PFSK-1 (cell line): ENCODE measurements at regions not wholly inside any gene's neighbourhood (a gene's known extent, or its start where the extent isn't known, plus 50 kb on each side); places are given as distances from the start of the nearest gene placed in this dataset.

Experiments used
- FOXP2 ChIP-seq: optimal IDR thresholded peaks from 2 replicates; pipeline ENCODE3; 2011; ENCODE audit warnings: borderline replicate concordance, control low read depth, inconsistent platforms; ENCODE audit not compliant: insufficient read depth; ENCODE audit errors: extremely low read length, extremely low read depth
- POLR2AphosphoS5 ChIP-seq: IDR thresholded peaks from 2 replicates; pipeline ENCODE4 v1.6.1; 2012; ENCODE audit warnings: low read depth, mild to moderate bottlenecking, control low read depth, low read length, moderate library complexity
- SIN3A ChIP-seq: IDR thresholded peaks from 2 replicates; pipeline ENCODE4 v1.6.1; 2012; ENCODE audit warnings: mild to moderate bottlenecking, low read length, moderate library complexity, borderline replicate concordance; ENCODE audit not compliant: insufficient read depth
- TAF1 ChIP-seq: IDR thresholded peaks from 2 replicates; pipeline ENCODE4 v1.6.1; 2012; ENCODE audit warnings: low read length, control low read depth, borderline replicate concordance; ENCODE audit not compliant: insufficient read depth
- TF ChIP-seq, protein P1 (sequence below), 2 experiments: IDR thresholded peaks; 2 replicates each; pipeline versions ENCODE4 v1.6.1 to v1.8.0; 2011 to 2012; ENCODE audit warnings: low read depth in 2 of 2, low read length in 2 of 2, control low read depth in 1 of 2, inconsistent platforms in 1 of 2, mild to moderate bottlenecking in 1 of 2, moderate library complexity in 1 of 2; ENCODE audit not compliant: insufficient read depth in 1 of 2

- TF ChIP-seq SIN3A, result no peak
- TF ChIP-seq, protein P1, sequence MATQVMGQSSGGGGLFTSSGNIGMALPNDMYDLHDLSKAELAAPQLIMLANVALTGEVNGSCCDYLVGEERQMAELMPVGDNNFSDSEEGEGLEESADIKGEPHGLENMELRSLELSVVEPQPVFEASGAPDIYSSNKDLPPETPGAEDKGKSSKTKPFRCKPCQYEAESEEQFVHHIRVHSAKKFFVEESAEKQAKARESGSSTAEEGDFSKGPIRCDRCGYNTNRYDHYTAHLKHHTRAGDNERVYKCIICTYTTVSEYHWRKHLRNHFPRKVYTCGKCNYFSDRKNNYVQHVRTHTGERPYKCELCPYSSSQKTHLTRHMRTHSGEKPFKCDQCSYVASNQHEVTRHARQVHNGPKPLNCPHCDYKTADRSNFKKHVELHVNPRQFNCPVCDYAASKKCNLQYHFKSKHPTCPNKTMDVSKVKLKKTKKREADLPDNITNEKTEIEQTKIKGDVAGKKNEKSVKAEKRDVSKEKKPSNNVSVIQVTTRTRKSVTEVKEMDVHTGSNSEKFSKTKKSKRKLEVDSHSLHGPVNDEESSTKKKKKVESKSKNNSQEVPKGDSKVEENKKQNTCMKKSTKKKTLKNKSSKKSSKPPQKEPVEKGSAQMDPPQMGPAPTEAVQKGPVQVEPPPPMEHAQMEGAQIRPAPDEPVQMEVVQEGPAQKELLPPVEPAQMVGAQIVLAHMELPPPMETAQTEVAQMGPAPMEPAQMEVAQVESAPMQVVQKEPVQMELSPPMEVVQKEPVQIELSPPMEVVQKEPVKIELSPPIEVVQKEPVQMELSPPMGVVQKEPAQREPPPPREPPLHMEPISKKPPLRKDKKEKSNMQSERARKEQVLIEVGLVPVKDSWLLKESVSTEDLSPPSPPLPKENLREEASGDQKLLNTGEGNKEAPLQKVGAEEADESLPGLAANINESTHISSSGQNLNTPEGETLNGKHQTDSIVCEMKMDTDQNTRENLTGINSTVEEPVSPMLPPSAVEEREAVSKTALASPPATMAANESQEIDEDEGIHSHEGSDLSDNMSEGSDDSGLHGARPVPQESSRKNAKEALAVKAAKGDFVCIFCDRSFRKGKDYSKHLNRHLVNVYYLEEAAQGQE (IDR thresholded peaks at IDR 0.05; ENCODE audit: insufficient read depth in 1 of 2, low read depth in 2 of 2, low read length in 2 of 2), result no peak
- no peak for TF ChIP-seq POLR2AphosphoS5
- no peak for TF ChIP-seq FOXP2
- TF ChIP-seq TAF1, result no peak
These were observed 323.8 kb upstream of the WWC1 start for GRCh38 chr5:167967494-167968177.

GRCh38 chr5:167968837-167969236 is 322.6 kb upstream of the WWC1 start:
- TF ChIP-seq, protein P1 (IDR thresholded peaks at IDR 0.05; ENCODE audit: insufficient read depth in 1 of 2, low read depth in 2 of 2, low read length in 2 of 2), result no peak
- TF ChIP-seq TAF1, result no peak
- no peak for TF ChIP-seq POLR2AphosphoS5
- no peak for TF ChIP-seq FOXP2

GRCh38 chr5:167969998-167970397 is 321.4 kb upstream of the WWC1 start:
- TF ChIP-seq, protein P1 (IDR thresholded peaks at IDR 0.05; ENCODE audit: insufficient read depth in 1 of 2, low read depth in 2 of 2, low read length in 2 of 2), result no peak
- TF ChIP-seq SIN3A, result no peak

DNA sequence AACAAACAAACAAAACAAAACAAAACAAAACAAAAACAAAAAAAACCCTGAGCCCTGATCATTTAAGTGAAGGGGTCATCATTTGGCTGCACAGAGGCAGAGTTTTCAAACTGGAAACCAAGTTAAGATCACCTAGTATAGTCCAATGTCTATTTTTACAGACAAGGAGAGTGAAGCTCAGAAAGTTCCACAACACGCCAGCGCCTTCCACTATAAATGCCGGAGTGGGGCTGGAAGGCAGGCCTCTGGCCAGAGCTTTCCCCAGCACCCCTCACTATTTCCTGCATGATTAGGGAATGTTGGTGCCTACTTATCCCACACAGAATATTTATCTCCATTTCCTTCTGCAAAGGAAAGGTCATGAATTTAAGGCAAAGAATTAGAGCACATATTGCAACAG is 319.7 kb upstream of the WWC1 start:
- TF ChIP-seq SIN3A, result no peak
- no peak for TF ChIP-seq TAF1
- TF ChIP-seq FOXP2, result no peak
- TF ChIP-seq, protein P1 (IDR thresholded peaks at IDR 0.05; ENCODE audit: insufficient read depth in 1 of 2, low read depth in 2 of 2, low read length in 2 of 2), result no peak

DNA sequence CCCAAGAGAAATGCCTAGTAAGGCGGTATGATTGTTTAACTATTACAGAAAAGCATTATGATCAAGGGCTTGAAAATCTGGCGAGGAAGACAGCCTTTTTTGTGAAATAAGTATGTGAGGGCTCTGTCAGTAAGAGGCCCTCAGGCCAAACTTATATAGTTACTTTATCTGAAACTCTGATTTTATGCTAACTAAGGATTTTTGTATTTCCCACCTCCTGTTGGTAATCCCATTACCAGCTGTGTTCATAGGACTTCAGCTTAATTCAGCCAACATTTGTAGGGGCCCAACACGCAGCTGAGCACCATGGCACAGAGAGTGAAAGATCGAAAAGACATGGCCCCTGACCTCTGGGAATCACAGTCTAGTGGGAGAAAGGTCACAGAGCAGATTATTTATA is 318.3 kb upstream of the WWC1 start:
- no peak for TF ChIP-seq TAF1
- TF ChIP-seq POLR2AphosphoS5, result no peak
- TF ChIP-seq FOXP2, result no peak
- TF ChIP-seq, protein P1 (IDR thresholded peaks at IDR 0.05; ENCODE audit: insufficient read depth in 1 of 2, low read depth in 2 of 2, low read length in 2 of 2), result no peak
- no peak for TF ChIP-seq SIN3A
